ENCODE measurements at regions not wholly inside any gene's neighbourhood (a gene's known extent, or its start where the extent isn't known, plus 50 kb on each side); places are given as distances from the start of the nearest gene placed in this dataset.

- no peak for TF ChIP-seq CTCF (conservative IDR thresholded peaks at IDR 0.05; ENCODE audit: low read depth, low read length)
- H3K4me3 ChIP-seq (ENCODE audit: low read depth, low read length): no peak overlapping the region
- no peak for DNase-seq (ENCODE audit: low read depth)
Measured at GRCh38 chrX:149282909-149283308, 222.2 kb downstream of the IDS start.

GRCh38 chrX:149280011-149280410 is 225.1 kb downstream of the IDS start:
- TF ChIP-seq CTCF (conservative IDR thresholded peaks at IDR 0.05; ENCODE audit: low read depth, low read length): no peak

GRCh38 chrX:149275836-149276235 is 229.3 kb downstream of the IDS start:
- no peak for DNase-seq (ENCODE audit: low read depth)
- no peak for TF ChIP-seq CTCF (conservative IDR thresholded peaks at IDR 0.05; ENCODE audit: low read depth, low read length)
- no peak overlapping the region for H3K4me3 ChIP-seq (ENCODE audit: low read depth, low read length)

More at GRCh38 chrX:149280011-149280410, 225.1 kb downstream of the IDS start:
- no peak for DNase-seq (ENCODE audit: low read depth)
- H3K4me3 ChIP-seq (ENCODE audit: low read depth, low read length): no peak overlapping the region

GRCh38 chrX:149274516-149275105 is 230.5 kb downstream of the IDS start:
- no peak for TF ChIP-seq CTCF (conservative IDR thresholded peaks at IDR 0.05; ENCODE audit: low read depth, low read length)
- no peak overlapping the region for H3K4me3 ChIP-seq (ENCODE audit: low read depth, low read length)
- DNase-seq (ENCODE audit: low read depth): no peak

GRCh38 chrX:149272690-149273463 is 232.2 kb downstream of the IDS start:
- no peak for DNase-seq (ENCODE audit: low read depth)
- no peak overlapping the region for H3K4me3 ChIP-seq (ENCODE audit: low read depth, low read length)
- TF ChIP-seq CTCF (conservative IDR thresholded peaks at IDR 0.05; ENCODE audit: low read depth, low read length): no peak

- no peak for DNase-seq (ENCODE audit: low read depth)
Measured at GRCh38 chrX:149267878-149268813, 237.0 kb downstream of the IDS start.

More at GRCh38 chrX:149267878-149268813, 237.0 kb downstream of the IDS start:
- TF ChIP-seq CTCF (conservative IDR thresholded peaks at IDR 0.05; ENCODE audit: low read depth, low read length): no peak
- H3K4me3 ChIP-seq (ENCODE audit: low read depth, low read length): no peak overlapping the region

Data from epithelial cell of proximal tubule (primary cell).